Aorta (tissue), 5 donors: ENCODE measurements at regions not wholly inside any gene's neighbourhood (a gene's known extent, or its start where the extent isn't known, plus 50 kb on each side); places are given as distances from the start of the nearest gene placed in this dataset.

Experiments used
- ATAC-seq: fragments of 200-7000 bp; cut with Tn5 transposase; one replicate; pipeline ENCODE4 v1.9.1; 2022; ENCODE audit warnings: moderate library complexity; ENCODE audit not compliant: low FRiP score
- DNase-seq, 2 donors: peaks; one replicate each; pipeline ENCODE4 v3.0.0-alpha.2; 2020
- H3K27ac ChIP-seq, 2 donors: one replicate each; pipeline ENCODE4 v1.5.1; 2013; ENCODE audit warnings: low read length in 2 of 2, mild to moderate bottlenecking in 2 of 2, moderate library complexity in 2 of 2, control low read depth in 1 of 2, inconsistent platforms in 1 of 2, low read depth in 1 of 2
- H3K27me3 ChIP-seq, 2 donors: one replicate each; pipeline ENCODE4 v1.6.1; 2013; ENCODE audit warnings: control low read depth in 1 of 2, low read length in 1 of 2, mild to moderate bottlenecking in 1 of 2, moderate library complexity in 1 of 2; ENCODE audit not compliant: insufficient read depth in 2 of 2, control insufficient read depth in 1 of 2
- H3K36me3 ChIP-seq, 2 donors: one replicate each; pipeline ENCODE4 v1.6.1; 2013; ENCODE audit warnings: control low read depth in 1 of 2, low read length in 1 of 2, mild to moderate bottlenecking in 1 of 2; ENCODE audit not compliant: insufficient read depth in 2 of 2, control insufficient read depth in 1 of 2
- H3K4me1 ChIP-seq, 2 donors: one replicate each; pipeline ENCODE4 v1.6.1; 2013; ENCODE audit warnings: low read length in 2 of 2, control low read depth in 1 of 2, mild to moderate bottlenecking in 1 of 2, moderate library complexity in 1 of 2; ENCODE audit not compliant: insufficient read depth in 2 of 2, control insufficient read depth in 1 of 2
- H3K4me3 ChIP-seq, 2 donors: one replicate each; pipeline ENCODE4 v1.5.1; 2013; ENCODE audit warnings: low read length in 2 of 2, control low read depth in 1 of 2, mild to moderate bottlenecking in 1 of 2
- H3K9me3 ChIP-seq: one replicate; pipeline ENCODE4 v1.6.1; 2013; ENCODE audit warnings: mild to moderate bottlenecking, low read length; ENCODE audit not compliant: control insufficient read depth
- WGBS, 2 donors: extraction: QIAGEN DNeasy Blood & Tissue Kit; methylation state at CpG; one replicate each; pipeline ENCODE4 v1.1.7; 2013; 5-methylcytosine and 5-hydroxymethylcytosine counted together
- intact Hi-C, 2 donors: fragments of 100-400 bp; cut with DNase I; formaldehyde crosslinking; loops; one replicate each; pipeline versions ENCODE4 v1.14.2 to v1.15.0; 2022
- donor health status: healthy with polysubstance abuse.
- donor health status: Bipolar disorder and iron deficiency.
- donor health status: DM: no; HTN: no; CAD: no.
- donor health status: DM: no; HTN: no; CAD: no.
- donor health status: DM: yes; HTN: yes; CAD: no.

DNA sequence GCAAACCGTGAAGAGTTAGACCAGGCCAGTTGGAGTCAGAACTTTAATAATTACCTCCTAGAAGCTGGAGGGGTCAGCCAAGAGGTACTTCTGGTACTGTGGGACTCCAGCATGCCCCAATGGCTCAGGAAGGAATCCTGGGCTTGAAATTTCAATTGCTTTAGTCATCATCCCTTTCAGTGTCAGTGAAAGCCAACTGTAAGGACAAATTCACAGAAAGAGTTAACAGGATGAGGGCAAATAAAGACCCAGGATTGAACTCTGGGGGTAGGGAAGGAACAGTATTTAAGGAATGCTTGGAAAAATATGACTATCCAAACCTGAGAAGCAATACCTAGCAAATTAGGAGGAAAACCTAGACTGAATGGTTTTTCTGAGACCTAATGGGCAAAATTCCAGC lies 735.1 kb upstream of the MARCKS start:
- DNase-seq, result no peak
- Histone ChIP-seq H3K9me3 (no peaks in the 10 kb centered on the region), H3K27me3 (no peaks in the 10 kb centered on the region), H3K27ac (no peak overlapping the region), H3K4me1 (no peaks in the 10 kb centered on the region), H3K36me3 (no peaks in the 10 kb centered on the region), H3K4me3 (no peak overlapping the region)
- intact Hi-C loops, result no loop called here
- WGBS, 2 donors, result 54 to 67% methylated on average over 1 of the region's 1 CpG
- ATAC-seq, result no peak

DNA sequence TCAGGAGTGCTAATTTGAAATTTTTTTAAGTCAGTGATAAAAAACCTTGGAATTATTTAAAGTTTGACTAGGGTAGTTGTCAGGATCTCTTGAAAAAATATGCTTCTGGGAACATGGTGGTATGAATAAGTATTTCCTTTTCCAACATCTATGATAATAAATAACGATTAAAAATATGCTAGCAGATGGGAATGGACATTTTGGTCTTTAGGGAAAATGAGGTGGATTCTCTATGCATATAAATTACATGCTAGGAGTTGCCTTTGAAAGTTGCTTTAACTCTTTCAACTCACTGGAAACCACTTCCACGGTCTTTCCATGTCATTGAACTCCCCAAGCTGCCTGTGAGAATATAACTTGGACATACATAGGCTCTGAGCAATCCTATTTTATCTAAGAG lies 731.5 kb upstream of the MARCKS start:
- intact Hi-C loops, result no loop called here
- WGBS, 2 donors, result 57 to 60% methylated on average over 2 of the region's 2 CpGs
- no peak overlapping the region for H3K4me3 ChIP-seq
- H3K4me1 ChIP-seq, result no peaks in the 10 kb centered on the region
- DNase-seq (no peak), ATAC-seq (no peak)
- H3K9me3 ChIP-seq, result no peaks in the 10 kb centered on the region
- no peaks in the 10 kb centered on the region for H3K27me3 ChIP-seq
- H3K27ac ChIP-seq, result no peak overlapping the region
- no peaks in the 10 kb centered on the region for H3K36me3 ChIP-seq

- no peak overlapping the region for H3K4me3 ChIP-seq
- ATAC-seq, result no peak
- intact Hi-C loops, result no loop called here
- no peak overlapping the region for H3K27ac ChIP-seq
- no peak for DNase-seq
- no peaks in the 10 kb centered on the region for H3K36me3 ChIP-seq
- WGBS, 2 donors, result 96 to 98% methylated on average over 5 of the region's 5 CpGs
- no peaks in the 10 kb centered on the region for H3K27me3 ChIP-seq
- no peaks in the 10 kb centered on the region for H3K9me3 ChIP-seq
- H3K4me1 ChIP-seq, result no peaks in the 10 kb centered on the region
These were observed 729.2 kb upstream of the MARCKS start for GRCh38 chr6:113127786-113128419.

DNA sequence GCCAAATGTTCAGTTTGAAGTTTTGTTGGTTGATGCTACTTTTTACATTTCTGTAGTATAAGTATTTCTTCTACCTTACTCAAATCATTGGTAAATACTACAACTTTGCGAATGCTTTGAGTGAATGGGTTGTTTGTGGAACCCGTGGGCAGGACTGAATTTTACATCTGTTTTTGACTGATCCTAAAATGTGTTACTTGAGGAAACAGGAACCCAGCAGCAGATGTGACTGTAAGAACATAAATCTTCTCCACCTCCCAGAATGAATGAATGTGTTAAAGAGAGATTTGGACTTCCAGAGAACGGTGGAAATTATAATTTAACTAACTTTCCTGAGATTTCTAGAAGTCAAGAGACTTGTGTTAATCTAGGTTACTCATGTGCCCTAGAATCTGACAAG lies 728.5 kb upstream of the MARCKS start:
- ATAC-seq, result no peak
- Histone ChIP-seq H3K36me3 (no peaks in the 10 kb centered on the region), H3K27ac (no peak overlapping the region), H3K4me3 (no peak overlapping the region), H3K27me3 (no peaks in the 10 kb centered on the region), H3K4me1 (no peaks in the 10 kb centered on the region), H3K9me3 (no peaks in the 10 kb centered on the region)
- WGBS, 2 donors, result 90 to 93% methylated on average over 3 of the region's 3 CpGs
- intact Hi-C loops, result no loop called here
- no peak for DNase-seq

- H3K27me3 ChIP-seq, result no peaks in the 10 kb centered on the region
- ATAC-seq (no peak), DNase-seq (no peak)
- no peak overlapping the region for H3K4me3 ChIP-seq
- H3K27ac ChIP-seq, result no peak overlapping the region
- H3K4me1 ChIP-seq, result no peaks in the 10 kb centered on the region
- WGBS, 2 donors, result 45 to 79% methylated on average over 2 of the region's 2 CpGs
- intact Hi-C loops, result no loop called here
- H3K36me3 ChIP-seq, result no peaks in the 10 kb centered on the region
- no peaks in the 10 kb centered on the region for H3K9me3 ChIP-seq
These were observed 727.2 kb upstream of the MARCKS start for GRCh38 chr6:113129991-113130390.

DNA sequence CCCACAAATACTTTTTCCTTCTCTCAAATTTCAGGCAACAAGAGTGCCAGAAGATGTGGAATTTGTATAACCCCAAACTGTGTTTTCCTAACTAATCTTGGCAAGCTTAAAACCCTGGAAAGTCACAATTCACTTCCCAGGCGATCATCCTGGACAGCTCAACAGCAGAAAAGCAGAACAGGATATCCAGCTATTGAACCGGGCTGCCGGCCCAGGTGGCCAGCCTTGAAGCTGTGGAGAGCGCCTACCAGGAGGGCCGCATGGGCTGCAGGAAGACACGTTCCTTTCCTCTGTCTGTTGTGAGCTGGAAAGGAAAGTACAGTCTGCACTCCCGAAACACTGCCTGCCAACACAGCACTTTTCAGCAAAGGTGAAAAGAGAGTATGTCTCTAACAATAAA lies 719.7 kb upstream of the MARCKS start:
- Histone ChIP-seq H3K27me3 (no peaks in the 10 kb centered on the region), H3K9me3 (no peaks in the 10 kb centered on the region), H3K27ac (no peak overlapping the region), H3K36me3 (no peaks in the 10 kb centered on the region), H3K4me1 (no peaks in the 10 kb centered on the region), H3K4me3 (no peak overlapping the region)
- intact Hi-C loops, result no loop called here
- peak; percentile 60 for ATAC-seq
- peak in 1 of 2 donors; percentile 52 for DNase-seq
- WGBS, 2 donors, result 29 to 35% methylated on average over 7 of the region's 7 CpGs

DNA sequence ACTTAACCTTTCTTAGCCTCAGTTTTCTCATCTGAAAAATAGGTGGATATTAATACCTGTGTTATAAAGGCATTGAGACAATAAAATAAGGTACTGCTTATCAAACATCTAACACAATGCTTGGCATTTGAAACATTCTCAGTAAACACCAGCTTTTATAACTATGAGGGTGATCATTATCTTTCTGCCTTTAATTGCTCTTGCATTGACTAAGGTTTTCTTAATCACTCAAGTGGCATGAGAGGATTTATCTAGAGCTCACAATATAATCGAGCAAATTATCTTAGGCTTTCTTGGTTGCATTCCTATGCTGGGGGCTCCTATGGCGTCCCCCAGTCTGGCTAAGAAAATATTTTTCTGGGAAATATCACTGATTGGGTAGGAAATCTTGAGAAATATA lies 716.4 kb upstream of the MARCKS start:
- Histone ChIP-seq H3K36me3 (no peaks in the 10 kb centered on the region), H3K4me3 (no peak overlapping the region), H3K27me3 (no peaks in the 10 kb centered on the region), H3K4me1 (no peaks in the 10 kb centered on the region), H3K9me3 (no peaks in the 10 kb centered on the region), H3K27ac (no peak overlapping the region)
- DNase-seq, result no peak
- no peak for ATAC-seq
- intact Hi-C loops, result no loop called here
- WGBS, 2 donors, result 54 to 66% methylated on average over 2 of the region's 2 CpGs

- Histone ChIP-seq H3K9me3 (no peaks in the 10 kb centered on the region), H3K4me1 (no peaks in the 10 kb centered on the region)
- 71 to 94% methylated on average over 2 of the region's 2 CpGs for WGBS, 2 donors
These were observed 715.2 kb upstream of the MARCKS start for GRCh38 chr6:113141901-113142300.

GRCh38 chr6:113142671-113143174 lies 714.4 kb upstream of the MARCKS start:
- Histone ChIP-seq H3K4me1 (no peaks in the 10 kb centered on the region), H3K9me3 (no peaks in the 10 kb centered on the region), H3K4me3 (no peak overlapping the region), H3K27ac (no peak overlapping the region), H3K36me3 (no peaks in the 10 kb centered on the region), H3K27me3 (no peaks in the 10 kb centered on the region)
- ATAC-seq (no peak), DNase-seq (no peak)
- WGBS, 2 donors, result 86 to 89% methylated on average over 5 of the region's 5 CpGs
- intact Hi-C loops, result no loop called here

More at GRCh38 chr6:113141901-113142300, 715.2 kb upstream of the MARCKS start:
- intact Hi-C loops, result no loop called here
- Histone ChIP-seq H3K4me3 (no peak overlapping the region), H3K27ac (no peak overlapping the region), H3K36me3 (no peaks in the 10 kb centered on the region), H3K27me3 (no peaks in the 10 kb centered on the region)
- DNase-seq, result no peak
- ATAC-seq, result no peak
